CD14-positive monocyte (primary cell): ENCODE measurements at regions not wholly inside any gene's neighbourhood (a gene's known extent, or its start where the extent isn't known, plus 50 kb on each side); places are given as distances from the start of the nearest gene placed in this dataset.

Experiments used
- DNase-seq, 3 donors: peaks; one replicate each; pipeline ENCODE4 v3.0.0-alpha.2; 2011 to 2022
- H2AFZ ChIP-seq: 2 replicates; pipeline ENCODE4 v1.6.0; 2012; ENCODE audit warnings: mild to moderate bottlenecking, low read depth, low read length, inconsistent platforms; ENCODE audit not compliant: insufficient read depth, poor library complexity, severe bottlenecking
- H3K27ac ChIP-seq, 2 donors: 1 replicate in 1 of 2; 2 replicates in 1 of 2; pipeline ENCODE4 v1.5.1; 2012 to 2013; ENCODE audit warnings: low read length in 2 of 2, control low read depth in 1 of 2, inconsistent platforms in 1 of 2, low read depth in 1 of 2, mild to moderate bottlenecking in 1 of 2
- H3K27me3 ChIP-seq, 2 donors: one replicate each; pipeline versions ENCODE4 v1.6.0 to v1.6.1; 2011 to 2013; ENCODE audit warnings: low read length in 2 of 2; ENCODE audit not compliant: control insufficient read depth in 2 of 2, insufficient read depth in 2 of 2
- H3K36me3 ChIP-seq, 2 donors: replicated peaks in 1 of 2; 1 replicate in 1 of 2; 2 replicates in 1 of 2; pipeline versions ENCODE4 v1.5.1 to v1.6.1; 2012 to 2013; ENCODE audit warnings: low read length in 2 of 2, control low read depth in 1 of 2, inconsistent platforms in 1 of 2, mild to moderate bottlenecking in 1 of 2; ENCODE audit not compliant: insufficient read depth in 2 of 2, control insufficient read depth in 1 of 2
- H3K4me1 ChIP-seq, 2 donors: 1 replicate in 1 of 2; 2 replicates in 1 of 2; pipeline versions ENCODE4 v1.5.1 to v1.6.1; 2012 to 2013; ENCODE audit warnings: low read length in 2 of 2, control low read depth in 1 of 2, inconsistent platforms in 1 of 2, mild to moderate bottlenecking in 1 of 2, moderate library complexity in 1 of 2; ENCODE audit not compliant: insufficient read depth in 2 of 2, control insufficient read depth in 1 of 2
- H3K4me2 ChIP-seq: replicated peaks from 2 replicates; pipeline ENCODE3; 2012; ENCODE audit warnings: low read length, moderate library complexity, mild to moderate bottlenecking; ENCODE audit not compliant: poor library complexity, severe bottlenecking; ENCODE audit errors: extremely low read depth
- H3K4me3 ChIP-seq, 3 experiments: fragments of 200-600 bp in 1 of 3; sonication (generic) in 1 of 3; replicated peaks in 1 of 3; 1 replicate in 2 of 3; 2 replicates in 1 of 3; pipeline ENCODE4 v1.5.1; 2011 to 2013; ENCODE audit warnings: low read length in 3 of 3, mild to moderate bottlenecking in 3 of 3, control low read depth in 2 of 3, low read depth in 2 of 3, inconsistent platforms in 1 of 3, moderate library complexity in 1 of 3
- H3K79me2 ChIP-seq: 2 replicates; pipeline ENCODE4 v1.6.0; 2012; ENCODE audit warnings: mild to moderate bottlenecking, control low read depth, inconsistent platforms, low read length, moderate library complexity; ENCODE audit not compliant: insufficient read depth
- H3K9ac ChIP-seq: 2 replicates; pipeline ENCODE4 v1.6.0; 2017; ENCODE audit warnings: low read length, mild to moderate bottlenecking; ENCODE audit not compliant: insufficient read depth, poor library complexity, severe bottlenecking
- H3K9me3 ChIP-seq, 2 donors: replicated peaks in 1 of 2; 1 replicate in 1 of 2; 2 replicates in 1 of 2; pipeline versions ENCODE4 v1.5.1 to v1.6.1; 2012 to 2013; ENCODE audit warnings: low read length in 2 of 2, control low read depth in 1 of 2; ENCODE audit not compliant: control insufficient read depth in 1 of 2, insufficient read depth in 1 of 2
- H4K20me1 ChIP-seq: 2 replicates; pipeline ENCODE4 v1.6.0; 2012; ENCODE audit warnings: mild to moderate bottlenecking, low read length, control low read depth, moderate library complexity; ENCODE audit not compliant: insufficient read depth
- H3K27ac Mint-ChIP-seq, 7 donors: one replicate each; pipeline ENCODE4 v1.8.0; 2020; ENCODE audit warnings: mild to moderate bottlenecking in 7 of 7, mixed read lengths in 7 of 7, moderate library complexity in 6 of 7, inconsistent platforms in 2 of 7
- H3K27me3 Mint-ChIP-seq, 3 donors: one replicate each; pipeline ENCODE4 v1.8.0; 2021 to 2022; ENCODE audit warnings: low read depth in 3 of 3, mild to moderate bottlenecking in 3 of 3, mixed read lengths in 3 of 3, moderate library complexity in 3 of 3, inconsistent platforms in 1 of 3
- H3K36me3 Mint-ChIP-seq, 2 donors: one replicate each; pipeline ENCODE4 v1.8.0; 2020; ENCODE audit warnings: mixed read lengths in 2 of 2, inconsistent platforms in 1 of 2, mild to moderate bottlenecking in 1 of 2
- H3K4me1 Mint-ChIP-seq: one replicate; pipeline ENCODE4 v1.8.0; 2020; ENCODE audit warnings: mild to moderate bottlenecking, mixed read lengths
- H3K4me3 Mint-ChIP-seq, 2 donors: one replicate each; pipeline ENCODE4 v1.8.0; 2020; ENCODE audit warnings: mild to moderate bottlenecking in 2 of 2, mixed read lengths in 2 of 2, moderate library complexity in 1 of 2
- H3K9me3 Mint-ChIP-seq, 7 donors: one replicate each; pipeline ENCODE4 v1.8.0; 2020 to 2022; ENCODE audit warnings: mixed read lengths in 7 of 7, mild to moderate bottlenecking in 6 of 7, moderate library complexity in 6 of 7, inconsistent platforms in 2 of 7
- CTCF ChIP-seq: fragments of 200-600 bp; IDR thresholded peaks from one replicate; pipeline ENCODE4 v1.8.0; 2022; ENCODE audit warnings: antibody characterized with exemption, mild to moderate bottlenecking
- WGBS: methylation state at CpG from one replicate; pipeline ENCODE4 v1.1.5; 2013; ENCODE audit warnings: missing lambda C conversion rate; ENCODE audit not compliant: insufficient coverage; 5-methylcytosine and 5-hydroxymethylcytosine counted together
- intact Hi-C, 2 donors: fragments of 100-400 bp; cut with micrococcal nuclease; formaldehyde crosslinking; loops; one replicate each; pipeline versions ENCODE4 v1.15.0 to v1.15.1; 2023

GRCh38 chr6:102895683-102896082 is 1502.2 kb downstream of the GRIK2 start:
- no peaks in the 10 kb centered on the region for H3K36me3 Mint-ChIP-seq
- no peak overlapping the region for H3K27ac Mint-ChIP-seq
- H3K36me3 ChIP-seq, result no peaks in the 10 kb centered on the region
- H3K9ac ChIP-seq, result no peak overlapping the region
- no peak overlapping the region for H3K4me2 ChIP-seq
- H3K79me2 ChIP-seq, result no peaks in the 10 kb centered on the region
- H4K20me1 ChIP-seq, result no peaks in the 10 kb centered on the region
- H2AFZ ChIP-seq, result no peak overlapping the region
- H3K27ac ChIP-seq, result no peak overlapping the region
- H3K9me3 Mint-ChIP-seq, result peaks cover 0 to 10% (median 4%) of the 10 kb centered on the region in 7 donors
- DNase-seq, result no peak
- H3K4me3 ChIP-seq, result no peak overlapping the region
- H3K27me3 Mint-ChIP-seq, result no peaks in the 10 kb centered on the region
- H3K4me1 Mint-ChIP-seq, result no peaks in the 10 kb centered on the region
- intact Hi-C loops, result no loop called here
- no peak overlapping the region for H3K4me3 Mint-ChIP-seq
- H3K27me3 ChIP-seq, result no peaks in the 10 kb centered on the region
- 71% methylated on average over 1 of the region's 4 CpGs for WGBS
- no peaks in the 10 kb centered on the region for H3K4me1 ChIP-seq
- TF ChIP-seq CTCF, result no peak
- peaks cover 9 to 12% of the 10 kb centered on the region in 2 donors for H3K9me3 ChIP-seq

GRCh38 chr6:102885165-102885564 is 1491.7 kb downstream of the GRIK2 start:
- Histone ChIP-seq H3K9me3 (no peaks in the 10 kb centered on the region), H3K4me1 (no peaks in the 10 kb centered on the region), H3K4me2 (no peak overlapping the region), H4K20me1 (no peaks in the 10 kb centered on the region), H3K27me3 (no peaks in the 10 kb centered on the region), H2AFZ (no peak overlapping the region), H3K9ac (no peak overlapping the region), H3K4me3 (no peak overlapping the region), H3K36me3 (no peaks in the 10 kb centered on the region), H3K27ac (no peak overlapping the region), H3K79me2 (no peaks in the 10 kb centered on the region)
- no peak for TF ChIP-seq CTCF
- peak overlapping the region in 1 of 7 donors; percentile 61 for H3K27ac Mint-ChIP-seq
- no peaks in the 10 kb centered on the region for H3K27me3 Mint-ChIP-seq
- peaks cover 0 to 3% (median 0%) of the 10 kb centered on the region in 7 donors for H3K9me3 Mint-ChIP-seq
- intact Hi-C loops, result no loop called here
- 80% methylated on average over 1 of the region's 2 CpGs for WGBS
- H3K4me1 Mint-ChIP-seq, result no peaks in the 10 kb centered on the region
- no peaks in the 10 kb centered on the region for H3K36me3 Mint-ChIP-seq
- DNase-seq, result no peak
- H3K4me3 Mint-ChIP-seq, result no peak overlapping the region
